IMR-90 (cell line): ENCODE measurements at regions not wholly inside any gene's neighbourhood (a gene's known extent, or its start where the extent isn't known, plus 50 kb on each side); places are given as distances from the start of the nearest gene placed in this dataset.

Experiments used
- ATAC-seq: fragments of 200-7000 bp; cut with Tn5 transposase; 2 replicates; pipeline ENCODE4 v1.9.1; 2020; ENCODE audit warnings: low read depth, mild to moderate bottlenecking, moderate library complexity
- BruUV-seq: library from RNA; stranded (reverse); fragments of 400-500 nt; replicated peaks from 2 replicates; lab custom pipeline; 2021; lab: Mats Ljungman, UMichigan
- CTCF ChIA-PET: fragments of 300-600 bp; formaldehyde crosslinking; extraction: SDS; loops from one replicate; lab custom pipeline; 2021; ENCODE audit warnings: antibody characterized with exemption; lab: Yijun Ruan, JAX
- POLR2A ChIA-PET: fragments of 300-600 bp; sonication (Branson Sonifier 250); formaldehyde crosslinking; loops from one replicate; lab custom pipeline; 2022; ENCODE audit warnings: antibody characterized with exemption; ENCODE audit not compliant: unreplicated experiment; lab: Charles Lee
- DNase-seq: peaks from one replicate; pipeline ENCODE4 v3.0.0; 2013
- H2AFZ ChIP-seq: replicated peaks from 2 replicates; pipeline ENCODE3; 2013; ENCODE audit warnings: low read length, mild to moderate bottlenecking; ENCODE audit not compliant: poor library complexity
- H2AK5ac ChIP-seq: 2 replicates; pipeline ENCODE4 v1.6.1; 2013; ENCODE audit warnings: low read depth, low read length, inconsistent platforms
- H2AK9ac ChIP-seq: replicated peaks from 2 replicates; pipeline ENCODE3; 2013; ENCODE audit warnings: mild to moderate bottlenecking, low read depth, low read length, moderate library complexity; ENCODE audit not compliant: poor library complexity
- H2BK120ac ChIP-seq: 2 replicates; pipeline ENCODE4 v1.6.1; 2013; ENCODE audit warnings: low read depth, low read length, inconsistent platforms
- H2BK15ac ChIP-seq: 3 replicates; pipeline ENCODE4 v1.6.1; 2013; ENCODE audit warnings: low read depth, low read length, inconsistent platforms
- H2BK20ac ChIP-seq: 2 replicates; pipeline ENCODE4 v1.6.1; 2013; ENCODE audit warnings: low read depth, mild to moderate bottlenecking, inconsistent platforms, low read length, moderate library complexity
- H2BK5ac ChIP-seq: 2 replicates; pipeline ENCODE4 v1.6.1; 2013; ENCODE audit warnings: mild to moderate bottlenecking, low read depth, low read length, inconsistent platforms; ENCODE audit not compliant: poor library complexity, severe bottlenecking
- H3K14ac ChIP-seq: replicated peaks from 2 replicates; pipeline ENCODE4 v1.6.1; 2013; ENCODE audit warnings: low read depth, low read length, inconsistent platforms
- H3K18ac ChIP-seq: 2 replicates; pipeline ENCODE4 v1.6.1; 2013; ENCODE audit warnings: low read depth, low read length, control low read depth
- H3K23ac ChIP-seq: 2 replicates; pipeline ENCODE4 v1.6.1; 2013; ENCODE audit warnings: low read depth, low read length, inconsistent platforms
- H3K27ac ChIP-seq: 2 replicates; pipeline ENCODE4 v1.5.1; 2013; ENCODE audit warnings: mild to moderate bottlenecking, control low read depth, low read length; ENCODE audit not compliant: insufficient read depth
- H3K27me3 ChIP-seq: 2 replicates; pipeline ENCODE4 v1.6.1; 2013; ENCODE audit warnings: low read length; ENCODE audit not compliant: control insufficient read depth, insufficient read depth
- H3K36me3 ChIP-seq: 2 replicates; pipeline ENCODE4 v1.6.1; 2013; ENCODE audit warnings: low read length, mixed read lengths; ENCODE audit not compliant: control insufficient read depth, insufficient read depth
- H3K4ac ChIP-seq: 2 replicates; pipeline ENCODE4 v1.6.1; 2013; ENCODE audit warnings: low read depth, low read length, inconsistent platforms
- H3K4me1 ChIP-seq: 2 replicates; pipeline ENCODE4 v1.6.1; 2013; ENCODE audit warnings: low read length, mixed read lengths; ENCODE audit not compliant: control insufficient read depth, insufficient read depth
- H3K4me2 ChIP-seq: 2 replicates; pipeline ENCODE4 v1.6.1; 2013; ENCODE audit warnings: low read depth, mild to moderate bottlenecking, control low read depth, low read length, moderate library complexity
- H3K4me3 ChIP-seq: 2 replicates; pipeline ENCODE4 v1.5.1; 2013; ENCODE audit warnings: low read depth, mild to moderate bottlenecking, control low read depth, low read length, moderate library complexity; ENCODE audit not compliant: insufficient read depth
- H3K56ac ChIP-seq: 2 replicates; pipeline ENCODE4 v1.6.1; 2013; ENCODE audit warnings: low read length, inconsistent platforms; ENCODE audit not compliant: insufficient read depth; ENCODE audit errors: extremely low read depth
- H3K79me1 ChIP-seq, 2 experiments: 2 replicates each; pipeline ENCODE4 v1.6.1; 2013; ENCODE audit warnings: low read length in 2 of 2, inconsistent platforms in 1 of 2, low read depth in 1 of 2
- H3K9ac ChIP-seq: 2 replicates; pipeline ENCODE4 v1.6.1; 2013; ENCODE audit warnings: low read depth, low read length, control low read depth
- H3K9me1 ChIP-seq: 2 replicates; pipeline ENCODE4 v1.6.1; 2013; ENCODE audit warnings: low read length, inconsistent platforms; ENCODE audit not compliant: insufficient read depth
- H3K9me3 ChIP-seq: 2 replicates; pipeline ENCODE4 v1.6.1; 2013; ENCODE audit warnings: low read length; ENCODE audit not compliant: control insufficient read depth, insufficient read depth
- H4K20me1 ChIP-seq: 2 replicates; pipeline ENCODE4 v1.6.1; 2013; ENCODE audit warnings: low read length, inconsistent platforms; ENCODE audit not compliant: insufficient read depth
- H4K5ac ChIP-seq: 2 replicates; pipeline ENCODE4 v1.6.1; 2013; ENCODE audit warnings: mild to moderate bottlenecking, low read depth, low read length, control low read depth
- H4K8ac ChIP-seq, 2 experiments: 2 replicates each; pipeline ENCODE4 v1.6.1; 2013; ENCODE audit warnings: low read depth in 2 of 2, low read length in 2 of 2, control low read depth in 1 of 2, inconsistent platforms in 1 of 2
- H4K91ac ChIP-seq: 2 replicates; pipeline ENCODE4 v1.6.1; 2013; ENCODE audit warnings: low read depth, low read length, inconsistent platforms; ENCODE audit not compliant: insufficient read depth
- BHLHE40 ChIP-seq: fragments of 150-350 bp; IDR thresholded peaks from 2 replicates; pipeline ENCODE4 v1.6.1; 2016; ENCODE audit warnings: mild to moderate bottlenecking, low read depth, low read length
- CEBPB ChIP-seq: IDR thresholded peaks from 2 replicates; pipeline ENCODE4 v1.6.1; 2012; ENCODE audit warnings: low read depth, low read length, improper control_type of control experiment
- CHD1 ChIP-seq: IDR thresholded peaks from 2 replicates; pipeline ENCODE4 v1.6.1; 2012; ENCODE audit warnings: low read depth, low read length, improper control_type of control experiment
- CTCF ChIP-seq: conservative IDR thresholded peaks from 2 replicates; pipeline ENCODE4 v1.5.1; 2012; ENCODE audit warnings: mild to moderate bottlenecking, low read depth, low read length, improper control_type of control experiment
- FOS ChIP-seq: fragments of 150-350 bp; IDR thresholded peaks from 2 replicates; pipeline ENCODE4 v1.6.1; 2016; ENCODE audit warnings: low read depth, low read length
- MAFK ChIP-seq: IDR thresholded peaks from 2 replicates; pipeline ENCODE4 v1.6.1; 2012; ENCODE audit warnings: low read depth, low read length, improper control_type of control experiment
- MAZ ChIP-seq: IDR thresholded peaks from 2 replicates; pipeline ENCODE4 v1.6.1; 2012; ENCODE audit warnings: low read depth, mild to moderate bottlenecking, low read length, improper control_type of control experiment, moderate library complexity, borderline replicate concordance
- MXI1 ChIP-seq: IDR thresholded peaks from 2 replicates; pipeline ENCODE4 v1.6.1; 2012; ENCODE audit warnings: low read depth, mild to moderate bottlenecking, low read length, moderate library complexity, borderline replicate concordance
- NFE2L2 ChIP-seq: fragments of 150-350 bp; IDR thresholded peaks from 2 replicates; pipeline ENCODE4 v1.6.1; 2016; ENCODE audit warnings: low read depth, mild to moderate bottlenecking, low read length
- POLR2A ChIP-seq: IDR thresholded peaks from 2 replicates; pipeline ENCODE4 v1.6.1; 2012; ENCODE audit warnings: mild to moderate bottlenecking, low read depth, low read length
- RAD21 ChIP-seq: IDR thresholded peaks from 2 replicates; pipeline ENCODE4 v1.6.1; 2012; ENCODE audit warnings: low read length, improper control_type of control experiment
- RCOR1 ChIP-seq: IDR thresholded peaks from 2 replicates; pipeline ENCODE4 v1.6.1; 2012; ENCODE audit warnings: mild to moderate bottlenecking, low read length, improper control_type of control experiment; ENCODE audit not compliant: insufficient replicate concordance
- RFX5 ChIP-seq: IDR thresholded peaks from 2 replicates; pipeline ENCODE4 v1.8.0; 2012; ENCODE audit warnings: low read depth, mild to moderate bottlenecking, low read length, moderate library complexity
- SMC3 ChIP-seq: fragments of 150-350 bp; IDR thresholded peaks from 2 replicates; pipeline ENCODE4 v1.6.1; 2016; ENCODE audit warnings: low read depth, mild to moderate bottlenecking, antibody characterized with exemption, low read length, moderate library complexity
- WGBS, 2 experiments: methylation state at CpG; one replicate each; pipeline versions ENCODE4 v1.1.5 to v1.1.7; 2013; ENCODE audit warnings: missing lambda C conversion rate in 2 of 2; ENCODE audit not compliant: insufficient read length in 1 of 2; ENCODE audit errors: extremely low coverage in 2 of 2; 5-methylcytosine and 5-hydroxymethylcytosine counted together
- dilution Hi-C: fragments of 300-500 bp; cut with HindIII; formaldehyde crosslinking; loops from one replicate; pipeline ENCODE4 v1.14.3; 2018; ENCODE audit warnings: low sequenced_read_pairs; ENCODE audit not compliant: unreplicated experiment
- in situ Hi-C: fragments of 300-500 bp; cut with MboI; formaldehyde crosslinking; loops from 3 replicates; pipeline ENCODE4 v1.14.3; 2019; ENCODE audit warnings: low sequenced_read_pairs, inconsistent platforms, mixed read lengths
- intact Hi-C: fragments of 100-400 bp; cut with micrococcal nuclease; formaldehyde crosslinking; loops from 2 replicates; pipeline ENCODE4 v1.10.0; 2022
- TF ChIP-seq, protein P1 (sequence below): fragments of 150-350 bp; IDR thresholded peaks from 2 replicates; pipeline ENCODE4 v1.6.1; 2017; ENCODE audit warnings: mild to moderate bottlenecking, antibody characterized with exemption, low read length, low read depth
- TF ChIP-seq, protein P2 (sequence below): fragments of 150-350 bp; IDR thresholded peaks from 2 replicates; pipeline ENCODE4 v1.6.1; 2016; ENCODE audit warnings: low read depth, mild to moderate bottlenecking, low read length, moderate library complexity, borderline replicate concordance

DNA sequence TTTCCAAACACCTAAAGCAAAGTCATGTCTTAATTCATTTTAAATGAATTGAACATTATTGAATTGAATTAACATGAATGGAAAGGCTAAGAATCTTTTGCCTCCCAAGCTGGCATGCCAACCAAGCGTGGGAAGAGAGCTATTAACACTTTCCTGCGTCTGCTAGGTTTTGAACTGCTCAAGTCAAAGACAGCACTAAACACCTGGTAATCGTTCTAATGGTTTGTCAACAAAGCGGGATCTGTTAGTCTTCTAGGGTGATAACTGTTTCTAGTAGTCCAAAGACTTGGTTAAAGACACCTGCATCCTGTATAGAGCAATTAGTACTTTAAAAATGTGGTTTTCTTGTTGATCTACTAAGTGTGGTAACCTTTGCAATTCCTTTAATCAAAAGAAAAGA lies 164.2 kb upstream of the HMGA2 start:
- Histone ChIP-seq H3K9me3 (no peaks in the 10 kb centered on the region), H2BK20ac (peak overlapping the region; percentile 89), H4K20me1 (no peaks in the 10 kb centered on the region), H3K4me2 (no peak overlapping the region), H3K4me1 (peaks cover 12% of the 10 kb centered on the region), H3K9ac (no peak overlapping the region), H3K14ac (peak overlapping the region; percentile 87), H3K23ac (no peak overlapping the region; the same call in 1 of the 2 replicates), H2BK15ac (peak overlapping the region; percentile 94), H3K9me1 (peaks cover 8% of the 10 kb centered on the region), H3K36me3 (no peaks in the 10 kb centered on the region), H2AK5ac (peak overlapping the region; percentile 90), H3K27ac (no peak overlapping the region), H4K91ac (peak overlapping the region; percentile 43), H3K4me3 (no peak overlapping the region), H3K27me3 (no peaks in the 10 kb centered on the region), H2BK5ac (peak overlapping the region; percentile 90), H3K56ac (no peak overlapping the region), H3K4ac (peak overlapping the region; percentile 81), H4K5ac (peak overlapping the region; percentile 42; the same call in 1 of the 2 replicates), H3K79me1 (peaks cover 6 to 24% of the 10 kb centered on the region in 2 experiments; a peak in 2 of 4 replicates), H4K8ac (peak overlapping the region; percentile 70 to 79; a peak in 3 of 4 replicates), H2AFZ (no peak overlapping the region), H2AK9ac (no peak overlapping the region), H3K18ac (peak overlapping the region; percentile 67; the same call in 1 of the 2 replicates), H2BK120ac (peak overlapping the region; percentile 95)
- BruUV-seq, result no TSS peak
- dilution Hi-C loops, result no loop called here
- ChIA-PET POLR2A (no interaction called here), CTCF (interaction anchor here (2.8 kb wide), 1 partner anchor 58 kb away, joined by 10 read pairs; no protein-coding TSS in a partner anchor)
- DNase-seq, result no peak
- WGBS, 2 experiments, result no CpG with 5 or more reads among the region's 4 CpGs
- TF ChIP-seq, protein P1, sequence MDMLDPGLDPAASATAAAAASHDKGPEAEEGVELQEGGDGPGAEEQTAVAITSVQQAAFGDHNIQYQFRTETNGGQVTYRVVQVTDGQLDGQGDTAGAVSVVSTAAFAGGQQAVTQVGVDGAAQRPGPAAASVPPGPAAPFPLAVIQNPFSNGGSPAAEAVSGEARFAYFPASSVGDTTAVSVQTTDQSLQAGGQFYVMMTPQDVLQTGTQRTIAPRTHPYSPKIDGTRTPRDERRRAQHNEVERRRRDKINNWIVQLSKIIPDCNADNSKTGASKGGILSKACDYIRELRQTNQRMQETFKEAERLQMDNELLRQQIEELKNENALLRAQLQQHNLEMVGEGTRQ, result no peak
- TF ChIP-seq CTCF (no peak), MXI1 (no peak), RCOR1 (no peak), NFE2L2 (no peak), SMC3 (no peak), MAZ (no peak), RAD21 (no peak), FOS (no peak), CHD1 (no peak), POLR2A (no peak), MAFK (no peak), BHLHE40 (no peak), CEBPB (no peak), RFX5 (no peak)
- TF ChIP-seq, protein P2, sequence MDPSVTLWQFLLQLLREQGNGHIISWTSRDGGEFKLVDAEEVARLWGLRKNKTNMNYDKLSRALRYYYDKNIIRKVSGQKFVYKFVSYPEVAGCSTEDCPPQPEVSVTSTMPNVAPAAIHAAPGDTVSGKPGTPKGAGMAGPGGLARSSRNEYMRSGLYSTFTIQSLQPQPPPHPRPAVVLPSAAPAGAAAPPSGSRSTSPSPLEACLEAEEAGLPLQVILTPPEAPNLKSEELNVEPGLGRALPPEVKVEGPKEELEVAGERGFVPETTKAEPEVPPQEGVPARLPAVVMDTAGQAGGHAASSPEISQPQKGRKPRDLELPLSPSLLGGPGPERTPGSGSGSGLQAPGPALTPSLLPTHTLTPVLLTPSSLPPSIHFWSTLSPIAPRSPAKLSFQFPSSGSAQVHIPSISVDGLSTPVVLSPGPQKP, result no peak
- in situ Hi-C loops, result no loop called here
- intact Hi-C loops, result no loop called here
- ATAC-seq, result no peak
